GM18951 (cell line): ENCODE measurements at regions not wholly inside any gene's neighbourhood (a gene's known extent, or its start where the extent isn't known, plus 50 kb on each side); places are given as distances from the start of the nearest gene placed in this dataset.
"Not testable (repeated sequence)": the region's sequence is repeated elsewhere in the genome, so short reads cannot be mapped to it uniquely, and the experiment has no call there.

Experiments used
- POLR2A ChIP-seq: IDR thresholded peaks from 4 replicates; pipeline ENCODE4 v1.6.1; 2011; ENCODE audit warnings: mild to moderate bottlenecking; ENCODE audit not compliant: insufficient read length, insufficient read depth; ENCODE audit errors: extremely low read depth
- in situ Hi-C: fragments of 300-500 bp; cut with MboI; formaldehyde crosslinking; loops from one replicate; pipeline ENCODE4 v1.12.0; 2022; ENCODE audit warnings: low sequenced_read_pairs, mixed read lengths, inconsistent platforms; ENCODE audit not compliant: unreplicated experiment

DNA sequence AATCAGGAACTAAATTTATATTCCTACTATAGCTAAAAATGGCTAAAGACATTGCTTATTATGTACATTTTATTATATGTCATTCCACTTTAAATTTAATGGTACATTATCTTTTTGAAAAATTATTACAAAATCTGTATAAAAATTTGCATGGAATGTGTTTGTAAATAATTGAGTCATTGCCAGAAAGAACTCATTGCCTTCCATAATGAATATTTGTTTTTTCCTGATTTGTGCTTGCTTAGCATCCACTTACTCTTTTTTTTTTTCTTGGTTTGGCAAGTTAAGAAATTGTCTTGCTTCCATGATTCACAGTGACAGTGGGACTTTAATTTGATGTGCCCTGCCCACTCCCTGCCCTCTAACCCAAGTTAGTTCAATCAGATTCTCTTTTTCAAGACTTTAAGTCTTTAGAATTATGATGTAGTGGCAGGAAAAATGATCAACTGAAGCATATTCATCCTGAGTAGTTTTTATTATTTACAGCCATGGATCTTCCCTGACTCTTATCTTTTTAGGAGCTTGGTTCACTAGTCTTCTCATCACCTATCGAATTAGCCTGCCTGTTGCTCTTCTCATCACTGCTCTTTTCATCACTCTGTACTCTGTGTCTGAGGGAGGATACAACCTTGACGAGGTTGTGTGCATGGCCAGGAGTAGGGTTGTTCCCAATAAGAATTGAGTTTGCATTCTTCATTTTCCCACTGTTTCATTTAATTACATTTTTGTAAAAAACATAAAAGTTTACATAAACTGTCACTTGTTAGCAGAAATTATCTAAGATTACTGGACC, 442.0 kb downstream of the BTG1 start:
- no peak for TF ChIP-seq POLR2A
- in situ Hi-C loops, result no loop called here

DNA sequence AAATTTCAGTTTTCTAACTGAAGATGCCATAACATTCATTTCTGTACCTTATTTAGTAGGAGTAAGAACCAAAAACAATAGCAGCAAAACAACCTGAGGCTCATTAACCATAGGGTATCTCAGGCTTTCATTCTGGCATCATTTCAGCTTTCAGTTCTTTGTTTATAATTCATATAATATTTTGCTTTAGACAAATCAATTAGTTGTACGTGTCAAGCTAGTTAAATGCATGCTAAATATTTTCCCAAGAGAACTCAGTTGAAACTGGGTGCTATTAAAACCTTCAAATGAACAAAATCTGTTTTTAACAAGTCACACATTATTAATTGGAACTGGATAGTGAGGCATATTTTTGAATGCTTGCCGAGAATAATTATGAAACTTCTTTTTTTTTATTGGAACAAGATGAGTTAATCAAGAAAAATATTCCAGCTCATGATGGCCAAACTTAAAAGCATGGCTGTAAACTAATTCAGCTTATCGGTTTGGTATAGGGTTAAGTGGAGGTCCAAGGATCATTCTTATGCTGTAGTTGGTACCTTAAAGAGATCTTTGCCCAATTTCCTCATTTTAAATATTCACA, 442.7 kb downstream of the BTG1 start:
- in situ Hi-C loops, result no loop called here
- no peak for TF ChIP-seq POLR2A

DNA sequence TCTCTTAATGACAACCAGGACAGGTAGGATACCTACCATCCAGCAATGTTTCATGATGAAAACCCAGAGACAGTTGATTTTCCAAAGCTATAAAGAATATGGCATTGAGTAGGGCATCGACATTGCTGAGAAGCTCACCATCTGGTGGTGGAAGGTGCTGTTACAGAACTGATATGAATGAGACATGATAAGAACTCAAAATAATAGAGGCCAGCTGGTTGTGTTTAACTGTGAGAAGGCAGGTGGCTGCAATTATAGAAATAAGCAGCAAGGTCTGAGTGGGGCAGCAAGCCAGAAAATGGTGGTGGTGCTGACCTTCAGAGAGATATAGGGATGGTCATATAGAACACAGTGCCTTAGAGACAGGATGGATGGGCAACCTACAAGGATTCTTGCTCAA, 449.7 kb downstream of the BTG1 start:
- no peak for TF ChIP-seq POLR2A
- in situ Hi-C loops, result no loop called here

DNA sequence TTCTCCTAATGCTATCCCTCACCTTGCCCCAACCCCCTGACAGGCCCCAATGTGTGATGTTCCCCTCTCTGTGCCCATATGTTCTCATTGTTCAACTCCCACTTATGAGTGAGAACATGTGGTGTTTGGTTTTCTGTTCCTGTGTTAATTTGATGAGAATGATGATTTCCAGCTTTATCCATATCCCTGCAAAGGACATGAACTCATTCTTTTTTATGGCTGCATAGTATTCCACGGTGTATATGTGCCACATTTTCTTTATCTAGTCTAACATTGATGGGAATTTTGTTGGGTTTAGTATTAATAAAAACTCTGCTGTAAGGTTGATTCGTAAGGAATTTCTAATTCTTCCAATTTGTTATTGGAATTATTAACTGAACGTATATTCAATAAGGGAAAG, 450.2 kb downstream of the BTG1 start:
- in situ Hi-C loops, result not testable (repeated sequence)

- TF ChIP-seq POLR2A, result no peak
- in situ Hi-C loops, result no loop called here
Observed at GRCh38 chr12:91690531-91690930, 455.1 kb downstream of the BTG1 start.

DNA sequence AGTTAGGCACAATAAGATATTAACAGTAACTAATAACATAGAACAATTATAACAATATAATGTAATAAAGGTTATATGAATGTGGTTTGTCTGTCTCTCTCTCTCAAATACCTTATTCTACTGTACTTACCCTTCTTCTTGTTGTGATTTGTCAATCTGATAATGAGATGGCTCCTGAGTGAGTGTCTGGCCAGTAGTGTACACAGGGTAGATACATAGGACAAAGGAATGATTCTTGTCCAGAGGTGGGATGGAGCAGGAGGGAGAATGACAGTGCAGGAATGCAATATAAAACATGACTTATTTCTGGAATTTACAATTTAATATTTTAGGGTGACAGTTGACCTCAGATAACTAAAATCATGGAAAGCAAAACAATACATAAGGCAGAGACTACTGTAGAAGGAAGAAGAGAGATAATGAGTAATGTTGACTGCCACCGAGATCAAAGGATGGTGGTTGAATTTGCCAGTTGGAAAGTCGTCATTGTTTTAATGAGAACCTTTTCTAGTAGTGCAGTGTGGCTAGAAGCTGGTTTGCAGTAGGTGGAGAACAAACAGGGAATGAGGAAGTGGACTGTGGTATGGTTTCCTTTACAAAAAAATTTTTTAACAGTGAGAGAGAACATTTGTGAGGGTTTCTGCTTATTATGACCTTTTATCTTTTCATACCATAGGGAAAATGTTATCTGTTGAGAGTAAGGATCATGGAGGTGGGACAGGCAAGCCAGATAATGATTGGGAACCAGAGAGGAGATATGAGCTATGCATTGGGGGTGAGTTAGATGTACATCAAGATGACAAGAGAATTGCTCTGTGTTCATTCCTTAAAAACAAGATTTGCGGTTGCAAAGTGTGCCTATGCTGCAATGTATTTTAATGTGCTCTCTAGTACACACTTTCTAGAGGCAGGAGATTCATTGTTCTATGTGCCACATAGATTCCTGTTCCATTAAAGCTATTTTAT, 458.3 kb downstream of the BTG1 start:
- TF ChIP-seq POLR2A, result no peak
- in situ Hi-C loops, result no loop called here

GRCh38 chr12:91685917-91686316, 459.7 kb downstream of the BTG1 start:
- no peak for TF ChIP-seq POLR2A
- in situ Hi-C loops, result no loop called here

GRCh38 chr12:91681751-91682150, 463.9 kb downstream of the BTG1 start:
- in situ Hi-C loops, result no loop called here
- TF ChIP-seq POLR2A, result no peak

- no peak for TF ChIP-seq POLR2A
- in situ Hi-C loops, result no loop called here
Observed at GRCh38 chr12:91680864-91681263, 464.8 kb downstream of the BTG1 start.

DNA sequence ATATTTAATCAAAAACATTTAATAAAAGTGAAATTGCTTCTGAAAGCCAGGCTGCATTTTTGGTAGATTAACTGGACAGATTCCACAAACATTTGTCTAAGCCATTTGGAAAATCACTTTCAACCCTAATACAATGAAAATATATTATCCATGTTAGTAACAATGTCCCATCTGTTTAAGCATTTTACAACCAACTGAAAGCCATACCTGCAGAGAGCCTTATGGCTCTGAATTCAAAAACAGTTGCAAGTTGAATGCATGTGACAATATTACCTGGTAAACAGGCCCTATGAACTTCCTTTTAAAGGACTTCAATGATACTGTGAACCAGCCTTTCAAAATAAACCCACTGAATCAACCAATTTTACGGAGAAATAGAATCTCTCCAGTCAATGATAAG, 468.1 kb downstream of the BTG1 start:
- in situ Hi-C loops, result no loop called here

GRCh38 chr12:91675401-91675800, 470.2 kb downstream of the BTG1 start:
- TF ChIP-seq POLR2A, result no peak

More for the DNA sequence above, 468.1 kb downstream of the BTG1 start:
- no peak for TF ChIP-seq POLR2A

GRCh38 chr12:91672130-91672529, 473.5 kb downstream of the BTG1 start:
- TF ChIP-seq POLR2A, result no peak
- in situ Hi-C loops, result no loop called here

More at GRCh38 chr12:91675401-91675800, 470.2 kb downstream of the BTG1 start:
- in situ Hi-C loops, result no loop called here

GRCh38 chr12:91667694-91668093, 478.0 kb downstream of the BTG1 start:
- no peak for TF ChIP-seq POLR2A
- in situ Hi-C loops, result no loop called here
